ELF-1 (cell line): ENCODE measurements at regions not wholly inside any gene's neighbourhood (a gene's known extent, or its start where the extent isn't known, plus 50 kb on each side); places are given as distances from the start of the nearest gene placed in this dataset.

Experiments used
- DNase-seq: peaks from one replicate; pipeline ENCODE4 v3.0.0-alpha.2; 2016; ENCODE audit warnings: low read depth, low spot score

GRCh38 chr20:23138226-23138625 is 52.1 kb upstream of the CD93 start:
- no peak for DNase-seq

GRCh38 chr20:23136893-23137745 is 51.0 kb upstream of the CD93 start:
- DNase-seq, result peak; percentile 19

- no peak for DNase-seq
Measured at GRCh38 chr20:23135449-23136420, 49.6 kb upstream of the CD93 start.
